Esophagus muscularis mucosa (tissue), 4 donors: ENCODE measurements at regions not wholly inside any gene's neighbourhood (a gene's known extent, or its start where the extent isn't known, plus 50 kb on each side); places are given as distances from the start of the nearest gene placed in this dataset.
"Not testable (repeated sequence)": the region's sequence is repeated elsewhere in the genome, so short reads cannot be mapped to it uniquely, and the experiment has no call there.

Experiments
- DNase-seq: peaks from one replicate; pipeline ENCODE4 v3.0.0-alpha.2; 2017; ENCODE audit errors: extremely low spot score
- H3K27ac ChIP-seq, 4 donors: fragments of 200-600 bp; sonication (generic); replicated peaks in 1 of 4; 1 replicate in 3 of 4; 2 replicates in 1 of 4; pipeline ENCODE4 v1.5.1; 2016 to 2019; ENCODE audit warnings: mild to moderate bottlenecking in 1 of 4
- H3K27me3 ChIP-seq, 4 donors: fragments of 200-600 bp; sonication (generic); one replicate each; pipeline versions ENCODE4 v1.5.1 to v1.6.0; 2016 to 2019
- H3K36me3 ChIP-seq, 4 donors: fragments of 200-600 bp; sonication (generic); one replicate each; pipeline ENCODE4 v1.5.1; 2016 to 2019
- H3K4me1 ChIP-seq, 4 donors: fragments of 200-600 bp; sonication (generic); one replicate each; pipeline ENCODE4 v1.5.1; 2016 to 2019
- H3K4me3 ChIP-seq, 4 donors: fragments of 200-600 bp; sonication (generic); 1 replicate in 2 of 4; 2 replicates in 2 of 4; pipeline ENCODE4 v1.5.1; 2016 to 2019; ENCODE audit warnings: mild to moderate bottlenecking in 4 of 4, moderate library complexity in 1 of 4
- H3K9me3 ChIP-seq, 4 donors: fragments of 200-600 bp; sonication (generic); 1 replicate in 3 of 4; 2 replicates in 1 of 4; pipeline ENCODE4 v1.5.1; 2016 to 2019
- CTCF ChIP-seq, 3 experiments: fragments of 200-600 bp in 2 of 3; fragments of 450-650 bp in 1 of 3; sonication (generic) in 2 of 3; IDR thresholded peaks; one replicate each; pipeline ENCODE4 v1.5.1; 2017 to 2019; ENCODE audit warnings: antibody characterized with exemption in 3 of 3, mild to moderate bottlenecking in 2 of 3, moderate library complexity in 1 of 3
- EP300 ChIP-seq: sonication (generic); formaldehyde crosslinking; IDR thresholded peaks from one replicate; pipeline ENCODE4 v1.6.1; 2017; ENCODE audit warnings: antibody characterized with exemption
- POLR2A ChIP-seq: fragments of 450-650 bp; IDR thresholded peaks from one replicate; pipeline ENCODE4 v1.6.1; 2017; ENCODE audit warnings: antibody characterized with exemption, moderate library complexity, mild to moderate bottlenecking, low read depth
- POLR2AphosphoS5 ChIP-seq, 2 donors: sonication (generic); formaldehyde crosslinking; IDR thresholded peaks; one replicate each; pipeline ENCODE4 v1.6.1; 2017; ENCODE audit warnings: antibody characterized with exemption in 2 of 2
- WGBS: methylation state at CpG from one replicate; pipeline ENCODE4 v1.1.5; 2018; 5-methylcytosine and 5-hydroxymethylcytosine counted together
- intact Hi-C: fragments of 100-400 bp; cut with DNase I; formaldehyde crosslinking; loops from one replicate; pipeline ENCODE4 v1.15.1; 2023

GRCh38 chr2:179336782-179337534, 72.3 kb upstream of the SESTD1 start:
- Histone ChIP-seq H3K36me3 (no peaks in the 10 kb centered on the region), H3K4me3 (no peak overlapping the region), H3K27me3 (no peaks in the 10 kb centered on the region), H3K4me1 (peaks cover 0 to 48% (median 30%) of the 10 kb centered on the region in 4 donors), H3K9me3 (no peaks in the 10 kb centered on the region), H3K27ac (no peak overlapping the region)
- WGBS, result 43% methylated on average over 4 of the region's 4 CpGs
- DNase-seq, result no peak
- TF ChIP-seq CTCF (IDR thresholded peaks at IDR 0.05), result no peak
- TF ChIP-seq POLR2AphosphoS5 (IDR thresholded peaks at IDR 0.05), result no peak
- no peak for TF ChIP-seq POLR2A
- no peak for TF ChIP-seq EP300
- intact Hi-C loops, result loop anchor here (5.0 kb wide), 1 partner anchor 65 kb away; no protein-coding TSS in a partner anchor

GRCh38 chr2:179335732-179336131, 71.1 kb upstream of the SESTD1 start:
- 53% methylated on average over 2 of the region's 2 CpGs for WGBS
- Histone ChIP-seq H3K27me3 (no peaks in the 10 kb centered on the region), H3K36me3 (no peaks in the 10 kb centered on the region), H3K27ac (no peak overlapping the region), H3K4me1 (peaks cover 0 to 36% (median 19%) of the 10 kb centered on the region in 4 donors), H3K4me3 (no peak overlapping the region), H3K9me3 (no peaks in the 10 kb centered on the region)
- no peak for DNase-seq
- intact Hi-C loops, result loop anchor here (5.0 kb wide), 1 partner anchor 63 kb away; no protein-coding TSS in a partner anchor
- no peak for TF ChIP-seq CTCF (IDR thresholded peaks at IDR 0.05)
- no peak for TF ChIP-seq POLR2A
- TF ChIP-seq EP300, result no peak
- TF ChIP-seq POLR2AphosphoS5 (IDR thresholded peaks at IDR 0.05), result no peak

GRCh38 chr2:179332903-179333302, 68.3 kb upstream of the SESTD1 start:
- no peak for TF ChIP-seq POLR2A
- TF ChIP-seq POLR2AphosphoS5 (IDR thresholded peaks at IDR 0.05), result no peak
- no peak for TF ChIP-seq EP300
- TF ChIP-seq CTCF (IDR thresholded peaks at IDR 0.05), result no peak
- whole genome bisulfite sequencing, result 63% methylated on average over 2 of the region's 2 CpGs
- intact Hi-C loops, result no loop called here
- H3K27ac ChIP-seq, result no peak overlapping the region
- DNase-seq, result no peak
- no peaks in the 10 kb centered on the region for H3K27me3 ChIP-seq
- H3K4me1 ChIP-seq, result peaks cover 0 to 17% (median 11%) of the 10 kb centered on the region in 4 donors
- H3K4me3 ChIP-seq, result no peak overlapping the region
- no peaks in the 10 kb centered on the region for H3K36me3 ChIP-seq
- peaks cover 0 to 7% (median 0%) of the 10 kb centered on the region in 4 donors for H3K9me3 ChIP-seq

GRCh38 chr2:179331061-179331460, 66.4 kb upstream of the SESTD1 start:
- no peak overlapping the region for H3K4me3 ChIP-seq
- H3K4me1 ChIP-seq, result no peaks in the 10 kb centered on the region
- peaks cover 0 to 7% (median 0%) of the 10 kb centered on the region in 4 donors for H3K9me3 ChIP-seq
- 96% methylated on average over 3 of the region's 3 CpGs for WGBS
- H3K36me3 ChIP-seq, result no peaks in the 10 kb centered on the region
- TF ChIP-seq POLR2A, result no peak
- no peak for TF ChIP-seq CTCF (IDR thresholded peaks at IDR 0.05)
- TF ChIP-seq POLR2AphosphoS5 (IDR thresholded peaks at IDR 0.05), result no peak
- no peak for TF ChIP-seq EP300
- DNase-seq, result no peak
- no peaks in the 10 kb centered on the region for H3K27me3 ChIP-seq
- H3K27ac ChIP-seq, result no peak overlapping the region
- intact Hi-C loops, result no loop called here

- 86% methylated on average over 5 of the region's 5 CpGs for WGBS
- TF ChIP-seq EP300 (no peak), CTCF (IDR thresholded peaks at IDR 0.05) (no peak), POLR2A (no peak), POLR2AphosphoS5 (IDR thresholded peaks at IDR 0.05) (no peak)
- no peak for DNase-seq
- H3K4me1 ChIP-seq, result no peaks in the 10 kb centered on the region
- no peaks in the 10 kb centered on the region for H3K36me3 ChIP-seq
- H3K4me3 ChIP-seq, result no peak overlapping the region
- H3K27ac ChIP-seq, result no peak overlapping the region
- no peaks in the 10 kb centered on the region for H3K27me3 ChIP-seq
- no peaks in the 10 kb centered on the region for H3K9me3 ChIP-seq
- intact Hi-C loops, result no loop called here
Measured at GRCh38 chr2:179322289-179322688, 57.7 kb upstream of the SESTD1 start.

- not testable (repeated sequence) for H3K27me3 ChIP-seq
Measured at GRCh38 chr2:179321034-179321433, 56.4 kb upstream of the SESTD1 start.

GRCh38 chr2:179314729-179315128, 50.1 kb upstream of the SESTD1 start:
- H3K4me3 ChIP-seq, intact Hi-C loops, H3K9me3 ChIP-seq, H3K27ac ChIP-seq, H3K36me3 ChIP-seq, H3K27me3 ChIP-seq, DNase-seq: not testable (repeated sequence)
- peaks cover 0 to 13% (median 7%) of the 10 kb centered on the region in 4 donors for H3K4me1 ChIP-seq
- WGBS, result 100% methylated on average over 3 of the region's 9 CpGs

More at GRCh38 chr2:179321034-179321433, 56.4 kb upstream of the SESTD1 start:
- H3K4me1 ChIP-seq, H3K9me3 ChIP-seq, H3K4me3 ChIP-seq, H3K36me3 ChIP-seq, intact Hi-C loops, H3K27ac ChIP-seq, DNase-seq: not testable (repeated sequence)
- 96% methylated on average over 3 of the region's 3 CpGs for WGBS
